ENCODE measurements at regions not wholly inside any gene's neighbourhood (a gene's known extent, or its start where the extent isn't known, plus 50 kb on each side); places are given as distances from the start of the nearest gene placed in this dataset.
"Not testable (repeated sequence)": the region's sequence is repeated elsewhere in the genome, so short reads cannot be mapped to it uniquely, and the experiment has no call there.

DNA sequence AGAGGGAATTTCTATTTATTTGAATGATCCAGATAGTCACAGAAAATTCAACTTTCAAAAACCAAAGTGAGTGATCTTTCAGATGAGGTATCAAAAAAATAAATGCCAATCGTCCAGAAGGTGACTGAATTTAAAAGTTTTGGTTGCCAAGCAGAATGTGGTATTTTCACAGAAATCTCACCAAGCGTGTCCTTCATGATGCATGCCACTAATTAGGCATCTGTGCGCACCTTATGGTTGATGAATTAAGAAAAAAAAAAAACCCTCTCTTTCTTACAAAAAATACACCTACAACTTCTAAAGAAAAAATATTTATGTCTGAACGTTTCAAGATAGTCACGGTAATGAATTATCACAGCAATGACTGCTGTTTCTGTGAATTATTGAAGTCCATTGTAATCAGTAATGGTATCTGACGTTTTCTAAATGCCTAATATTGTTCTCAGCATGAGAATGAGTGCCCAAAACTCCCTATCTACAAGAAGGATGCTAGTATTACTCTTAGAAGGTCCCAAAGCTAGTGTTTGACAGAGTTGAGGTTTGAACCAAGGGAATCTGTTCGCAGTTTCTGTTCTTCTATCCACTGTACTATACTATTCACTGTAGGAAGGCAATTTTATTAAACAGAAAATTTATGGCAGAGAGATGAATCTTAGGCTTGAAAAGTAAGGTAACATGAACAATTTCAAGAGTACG is 219.6 kb upstream of the NETO1 start:
- FAIRE-seq: no peak
- no peak for DNase-seq (ENCODE audit: low spot score in 2 of 2)

DNA sequence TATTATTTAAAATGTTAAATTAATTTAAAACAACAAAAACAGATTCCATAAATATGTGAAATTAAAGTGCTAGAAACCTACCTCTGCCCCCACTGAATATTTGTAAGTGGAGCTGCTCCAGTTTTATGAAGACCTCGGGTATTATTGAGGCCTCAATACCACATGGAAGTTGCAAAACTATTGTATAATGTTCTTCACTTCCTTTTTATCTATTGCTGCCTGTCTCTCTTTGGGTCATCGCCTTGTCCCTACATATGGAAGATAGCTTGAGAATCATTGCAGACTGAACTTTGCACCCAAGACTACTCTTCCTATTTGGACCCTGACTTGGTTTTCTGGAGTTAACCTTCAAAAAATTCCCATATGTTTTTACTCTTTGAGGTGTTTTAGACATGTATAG is 212.1 kb upstream of the NETO1 start:
- no peak for FAIRE-seq

DNA sequence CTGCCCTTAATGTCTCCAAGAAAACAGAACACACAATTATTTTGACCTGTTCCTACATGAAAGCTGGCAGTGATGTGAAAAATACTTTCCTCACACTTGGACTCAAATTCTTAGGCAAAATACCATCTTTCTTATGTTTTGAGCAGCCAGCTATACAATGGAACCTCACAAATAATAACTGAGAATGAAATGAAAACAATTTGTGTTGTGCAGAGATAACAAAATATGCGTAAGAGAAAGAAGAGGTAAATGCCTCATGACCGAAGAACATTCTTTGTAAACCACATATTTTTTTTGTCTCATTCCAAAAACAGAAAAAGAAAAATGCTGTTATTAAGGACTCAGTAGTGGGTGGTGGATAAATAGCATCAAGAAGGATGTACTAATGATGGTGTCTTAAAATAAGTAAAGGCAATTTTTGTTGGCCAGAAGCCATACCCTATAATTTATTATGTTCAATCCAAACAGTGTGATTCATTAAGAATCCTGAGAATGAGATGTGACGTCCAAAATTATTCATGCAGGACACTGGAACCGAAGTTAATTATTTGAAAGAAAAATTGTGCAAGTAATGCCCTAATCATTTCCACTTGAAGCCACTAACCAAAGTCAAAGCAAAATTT is 193.0 kb upstream of the NETO1 start:
- DNase-seq (ENCODE audit: low spot score in 2 of 2): no peak
- FAIRE-seq: no peak

More for the DNA sequence above, 212.1 kb upstream of the NETO1 start:
- DNase-seq (ENCODE audit: low spot score in 2 of 2): no peak

DNA sequence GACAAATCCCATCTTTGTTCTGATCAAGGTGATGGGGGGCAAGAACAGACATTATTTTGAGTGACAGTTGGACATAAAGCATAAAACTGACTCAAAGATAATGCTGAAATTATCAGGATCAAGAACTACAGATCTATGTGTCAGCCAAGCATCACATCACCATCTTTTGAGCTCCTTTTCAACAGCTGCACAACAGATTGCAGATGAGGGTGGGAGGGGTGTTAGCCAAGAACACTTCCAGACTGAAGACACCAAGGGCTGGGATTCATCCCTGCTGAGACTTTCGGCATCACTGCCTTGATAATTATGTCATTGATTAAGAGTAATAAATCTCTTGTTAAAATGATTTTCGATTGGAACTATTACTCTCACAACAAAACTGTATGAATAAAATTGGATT is 191.5 kb upstream of the NETO1 start:
- DNase-seq (ENCODE audit: low spot score in 2 of 2) (no peak), FAIRE-seq (no peak)

DNA sequence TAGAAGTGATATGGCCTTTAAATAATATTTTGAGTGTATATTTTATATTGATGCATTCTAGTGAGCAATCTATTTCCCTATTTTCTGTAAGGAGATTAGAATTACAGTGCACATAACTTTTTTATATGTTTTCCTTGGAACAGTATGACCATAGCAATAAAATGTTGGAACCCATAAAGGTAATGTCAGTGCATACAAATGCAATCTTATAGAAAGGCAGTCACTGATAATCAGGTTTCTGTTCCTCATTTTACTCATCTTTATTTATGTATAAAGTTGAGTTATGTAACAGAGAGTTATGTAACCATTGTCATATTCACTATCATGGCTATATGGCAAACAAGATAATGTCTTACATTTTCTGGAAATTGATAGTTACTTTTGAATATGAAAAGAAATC is 179.9 kb upstream of the NETO1 start:
- FAIRE-seq (no peak), DNase-seq (ENCODE audit: low spot score in 2 of 2) (no peak)

DNA sequence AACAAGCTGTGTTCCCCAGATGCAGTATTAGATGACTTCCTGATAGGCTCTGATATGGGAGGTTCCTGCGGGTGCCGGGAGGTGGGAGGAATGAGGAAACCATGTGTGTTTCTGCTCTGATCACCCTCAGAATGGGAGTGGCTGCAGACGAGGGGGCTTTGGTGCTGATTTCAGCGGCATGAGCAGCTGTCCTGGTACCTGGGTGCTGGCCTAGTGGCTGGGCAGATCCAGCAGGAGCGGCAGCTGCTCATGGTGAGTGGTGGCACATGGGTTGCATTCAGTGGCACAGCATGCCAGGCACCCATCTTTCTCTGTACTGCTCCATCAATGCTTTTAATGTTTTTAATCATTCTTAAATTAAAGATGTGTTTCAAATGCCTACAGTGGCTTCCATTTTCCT is 177.2 kb upstream of the NETO1 start:
- FAIRE-seq (no peak), DNase-seq (ENCODE audit: low spot score in 2 of 2) (no peak)

DNA sequence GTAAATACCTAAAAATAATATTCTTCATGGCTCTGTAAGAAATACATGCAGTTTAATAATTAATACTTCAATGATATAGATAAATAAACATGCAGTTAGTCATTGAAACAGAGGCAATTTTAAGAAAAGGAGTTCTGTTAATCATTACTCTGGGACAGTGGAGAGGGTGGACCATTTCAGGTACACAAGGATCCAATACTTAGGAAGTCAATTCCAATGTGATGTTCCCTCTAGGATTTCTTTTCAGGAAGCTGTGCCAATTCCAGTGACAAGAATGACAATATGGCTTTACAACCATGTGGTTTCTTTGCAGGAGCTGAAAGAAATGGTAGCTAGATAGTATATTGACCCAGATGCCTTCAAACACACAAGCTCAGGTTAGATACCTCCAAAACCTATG is 175.8 kb upstream of the NETO1 start:
- FAIRE-seq: no peak
- DNase-seq (ENCODE audit: low spot score in 2 of 2): no peak

DNA sequence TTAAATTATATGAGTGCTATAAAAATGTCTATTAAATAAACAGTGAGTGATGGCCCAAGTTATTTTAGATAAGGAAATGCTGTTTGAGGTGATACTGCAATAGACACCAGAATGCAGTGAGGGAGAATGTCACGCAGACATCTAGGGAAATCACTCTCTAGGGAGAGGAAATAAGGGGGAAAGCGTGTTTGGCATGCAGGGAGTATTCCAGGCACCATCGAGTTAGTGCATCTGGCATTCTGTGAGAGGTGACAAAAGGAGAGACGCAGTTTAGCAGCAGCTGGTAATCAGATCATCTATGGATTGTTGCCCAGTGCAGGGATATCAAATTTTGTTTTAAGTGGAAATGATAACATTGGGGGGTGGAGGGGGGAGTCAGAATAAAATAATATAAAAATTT is 175.4 kb upstream of the NETO1 start:
- no peak for DNase-seq (ENCODE audit: low spot score in 2 of 2)
- no peak for FAIRE-seq

DNA sequence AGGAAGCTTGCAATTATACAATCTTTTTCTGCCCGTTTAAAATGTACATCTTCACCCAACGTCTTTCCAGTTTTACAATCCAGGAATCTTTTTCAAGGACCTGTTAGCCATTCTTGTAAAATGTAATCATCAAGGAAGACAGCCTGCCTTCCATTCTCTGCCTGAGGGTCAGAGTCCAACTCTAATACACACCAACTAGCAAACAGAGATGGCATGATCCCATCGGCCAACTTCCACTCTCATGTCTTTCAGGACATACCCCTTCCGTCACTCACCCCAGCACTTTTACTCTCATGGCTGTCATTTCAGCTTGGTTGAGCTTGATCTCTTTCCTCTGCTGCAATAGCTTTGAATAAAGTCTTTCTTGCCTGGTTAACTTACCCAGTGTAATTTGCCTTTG is 172.5 kb upstream of the NETO1 start:
- FAIRE-seq: no peak
- no peak for DNase-seq (ENCODE audit: low spot score in 2 of 2)

DNA sequence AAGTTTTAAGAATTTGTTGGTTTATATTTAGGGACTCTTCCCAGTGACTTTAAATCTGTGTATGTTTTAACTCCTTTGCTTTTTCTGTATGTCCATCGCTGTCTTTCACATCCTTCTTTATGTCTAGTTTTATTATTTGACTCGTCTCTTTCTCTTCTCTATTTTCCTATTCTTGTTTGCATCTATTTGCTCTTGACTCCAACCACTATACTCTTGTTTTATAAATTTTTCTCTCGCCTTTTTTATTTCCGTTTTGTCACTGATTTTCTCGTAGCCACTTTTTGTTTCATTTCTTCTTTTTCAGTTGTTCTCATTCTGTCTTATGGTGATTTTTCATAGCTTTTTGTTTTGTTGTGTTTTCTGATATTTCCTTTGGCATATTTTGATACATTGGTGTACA is 170.5 kb upstream of the NETO1 start:
- peak; percentile 6 for FAIRE-seq
- no peak for DNase-seq (ENCODE audit: low spot score in 2 of 2)

DNA sequence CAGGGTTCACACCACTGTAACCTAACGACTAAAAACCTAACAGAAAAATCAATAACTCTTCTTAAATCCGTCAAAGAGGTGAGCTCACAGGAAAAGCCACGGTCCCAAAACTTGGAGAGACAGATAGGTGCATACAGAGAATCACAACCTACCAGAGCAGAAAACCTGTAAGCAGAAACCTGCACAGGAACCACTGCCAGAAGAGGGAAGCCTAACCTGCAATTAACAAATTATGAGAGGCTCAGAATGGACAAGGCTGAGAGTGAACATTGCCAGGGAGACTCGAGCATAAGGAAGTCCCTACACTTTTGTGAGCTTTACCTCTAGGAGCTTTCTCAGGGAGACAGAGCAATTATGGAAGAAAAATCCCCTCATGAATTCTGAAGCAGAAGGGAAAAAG is 156.2 kb upstream of the NETO1 start:
- no peak for FAIRE-seq
- no peak for DNase-seq (ENCODE audit: low spot score in 2 of 2)

DNA sequence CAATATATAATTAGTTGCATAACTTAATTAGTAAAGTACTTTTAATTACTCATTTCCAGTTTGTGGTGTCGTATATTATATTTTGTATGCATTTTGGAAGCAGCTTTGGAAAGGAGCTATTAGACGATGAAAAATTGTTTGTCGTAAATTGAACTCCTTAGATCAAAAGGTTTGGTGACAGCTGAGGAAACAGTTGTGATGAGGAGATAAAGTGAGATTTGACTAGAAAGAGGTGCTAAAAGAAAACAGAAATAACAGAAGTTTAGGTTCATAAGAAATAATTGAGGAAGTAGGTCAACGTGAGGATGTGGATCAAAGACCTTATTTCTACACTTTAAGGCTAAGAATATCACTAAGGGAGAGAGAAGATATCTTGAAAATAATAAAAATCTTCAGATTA is 141.9 kb upstream of the NETO1 start:
- FAIRE-seq (no peak), DNase-seq (ENCODE audit: low spot score in 2 of 2) (no peak)

DNA sequence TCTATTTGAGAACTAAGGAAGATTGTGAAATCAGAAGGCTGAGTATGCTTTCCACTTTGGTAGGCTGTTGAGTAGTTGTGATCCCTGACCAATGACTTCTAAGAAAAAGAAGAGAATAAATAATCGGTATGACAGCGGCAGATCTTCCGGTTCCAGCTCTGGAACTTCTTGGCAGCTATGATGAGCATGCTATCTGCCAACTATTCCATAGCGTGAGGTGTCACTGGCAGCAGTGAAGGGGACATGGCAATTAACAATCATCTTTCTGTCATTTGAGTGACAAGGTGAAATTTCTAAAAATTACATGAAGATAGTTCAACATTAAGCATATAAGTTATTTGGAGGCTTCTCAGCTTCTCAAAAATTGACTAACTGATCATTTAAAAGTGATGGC is 140.1 kb upstream of the NETO1 start:
- FAIRE-seq (no peak), DNase-seq (ENCODE audit: low spot score in 2 of 2) (no peak)

DNA sequence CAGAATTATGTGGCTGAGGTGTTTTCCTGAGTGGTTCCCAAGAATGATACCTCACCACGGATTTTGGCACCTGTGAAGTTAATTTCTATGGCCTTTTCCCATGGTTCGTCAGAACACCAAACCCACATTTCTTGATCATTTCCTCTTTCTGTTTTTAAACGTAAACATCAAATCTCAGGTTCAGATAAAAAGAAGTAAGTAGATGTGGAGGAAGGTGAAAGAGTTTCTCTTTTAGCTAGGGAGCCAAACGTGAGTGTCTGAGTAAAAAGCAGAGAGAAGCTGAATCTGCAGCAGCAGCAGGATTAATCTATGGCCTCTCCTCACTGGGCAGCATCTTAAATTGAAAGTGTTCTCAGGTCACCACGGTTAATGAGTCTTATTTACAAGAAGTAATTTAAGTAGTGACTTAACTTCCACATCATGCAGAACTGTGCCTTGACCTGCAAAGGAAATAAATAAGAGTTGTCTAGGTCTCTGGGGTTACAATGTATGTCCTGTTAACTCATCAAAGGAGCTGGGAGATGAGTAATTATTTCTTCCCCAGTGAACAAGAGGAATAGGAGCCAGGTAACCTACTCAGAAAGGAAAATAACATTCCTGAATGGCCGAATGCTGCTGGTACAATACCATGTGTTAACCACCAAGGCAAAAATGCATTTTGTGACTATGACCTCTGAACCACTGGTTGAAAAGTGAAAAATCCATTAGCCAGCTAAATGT is 139.6 kb upstream of the NETO1 start:
- DNase-seq (ENCODE audit: low spot score in 2 of 2) (no peak), FAIRE-seq (no peak)

DNA sequence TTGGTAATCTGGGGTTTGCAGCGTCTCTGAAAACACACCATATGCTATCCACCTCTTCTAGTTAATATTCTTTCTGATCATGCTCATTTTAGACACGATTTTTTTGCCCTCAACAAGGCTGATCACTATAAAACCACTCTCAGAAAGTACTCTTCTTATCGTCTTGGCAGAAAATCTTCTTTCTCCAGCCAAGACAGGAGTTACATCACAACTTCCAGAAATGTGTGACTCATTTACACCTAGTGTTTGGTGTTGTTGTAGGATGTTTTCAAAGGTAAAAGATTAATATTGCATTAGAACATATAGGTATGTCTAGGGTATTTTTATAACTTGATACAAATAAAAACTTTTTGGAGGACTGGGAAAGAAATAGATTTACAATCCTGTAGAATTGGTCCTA is 138.5 kb upstream of the NETO1 start:
- DNase-seq (ENCODE audit: low spot score in 2 of 2) (no peak), FAIRE-seq (no peak)

DNA sequence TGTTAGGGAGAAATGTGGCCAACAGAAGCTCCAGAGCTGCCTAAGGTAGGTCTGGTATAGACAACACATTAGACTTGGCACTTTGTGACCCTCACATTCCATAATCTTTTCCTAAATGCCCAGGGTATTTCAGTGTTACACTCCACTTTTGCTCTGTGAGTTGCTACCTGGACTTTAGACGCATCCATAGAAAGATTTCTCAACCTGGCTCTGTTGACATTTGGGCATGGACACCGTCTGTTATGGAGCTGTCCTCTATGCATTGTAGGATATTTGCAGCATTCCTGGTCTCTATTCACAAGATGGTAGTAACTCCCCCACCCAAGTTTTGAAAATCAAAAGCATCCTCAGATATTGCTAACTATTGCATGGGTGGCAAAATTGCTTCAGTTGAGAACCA is 136.5 kb upstream of the NETO1 start:
- DNase-seq (ENCODE audit: low spot score in 2 of 2) (no peak), FAIRE-seq (no peak)

DNA sequence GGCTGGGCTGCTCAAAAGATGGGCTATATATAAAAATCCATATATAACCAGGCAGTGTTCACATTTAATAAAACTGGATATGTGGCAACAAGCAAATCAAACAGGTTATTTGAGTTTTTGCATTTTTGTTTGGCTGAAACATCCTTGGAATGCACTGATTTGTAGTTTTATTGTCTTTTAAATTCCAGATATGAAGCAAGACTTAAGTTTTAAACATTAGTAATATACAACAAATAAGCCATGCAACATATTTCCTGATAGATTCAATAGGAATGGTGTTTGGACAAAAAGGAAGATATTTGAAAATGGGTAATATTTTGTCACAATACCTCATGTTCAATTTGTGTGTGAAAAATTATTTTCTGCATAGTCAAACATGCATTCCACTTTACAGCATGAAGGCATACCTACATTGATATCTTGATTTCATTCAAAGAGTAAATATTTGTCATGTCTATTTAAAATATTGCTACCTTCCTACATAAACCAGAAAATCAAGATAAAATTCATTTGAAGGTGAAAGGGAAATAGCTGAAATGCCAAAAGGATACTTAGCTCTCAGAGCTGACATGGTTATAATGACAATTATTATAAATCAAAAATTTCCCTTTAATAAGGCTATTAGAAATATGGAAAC is 132.3 kb upstream of the NETO1 start:
- DNase-seq (ENCODE audit: low spot score in 2 of 2) (no peak), FAIRE-seq (no peak)

DNA sequence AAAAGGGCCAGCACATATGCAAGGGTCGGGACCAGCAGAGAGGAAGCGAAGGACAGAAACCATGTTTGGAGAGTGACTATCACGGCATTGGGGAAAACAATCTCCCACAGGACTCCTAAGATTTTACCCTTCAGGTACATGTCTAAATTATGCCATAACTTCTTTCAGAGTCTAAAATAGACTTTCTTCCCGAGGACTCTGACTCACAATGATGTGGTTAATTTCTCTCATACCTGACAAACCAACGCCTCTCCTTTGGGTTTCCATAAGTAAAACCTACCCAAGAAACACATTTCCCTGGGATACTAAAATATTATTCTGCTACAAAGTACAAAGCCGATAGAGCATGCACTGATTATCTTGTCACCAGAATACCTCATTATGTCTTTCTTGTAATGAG is 127.8 kb upstream of the NETO1 start:
- no peak for DNase-seq (ENCODE audit: low spot score in 2 of 2)
- FAIRE-seq: no peak

DNA sequence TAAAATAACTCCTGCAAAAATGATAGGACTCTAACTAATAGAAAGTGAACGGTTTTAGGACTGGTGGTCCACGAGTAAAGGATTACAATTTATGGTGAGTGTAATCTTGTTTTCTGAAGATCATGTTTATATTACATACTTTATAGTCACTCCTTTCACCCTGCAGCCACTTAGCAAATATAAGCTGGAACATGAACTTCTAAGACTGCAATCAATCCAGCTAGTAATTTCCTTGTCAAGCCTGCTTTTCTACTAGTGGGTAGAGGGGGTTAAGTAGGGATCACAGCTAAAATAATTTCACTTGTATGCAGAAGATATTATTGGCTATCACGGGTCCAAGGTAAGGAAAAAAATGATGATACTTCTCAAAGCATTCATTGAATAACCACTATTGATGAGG is 125.5 kb upstream of the NETO1 start:
- DNase-seq (ENCODE audit: low spot score in 2 of 2): no peak
- no peak for FAIRE-seq

DNA sequence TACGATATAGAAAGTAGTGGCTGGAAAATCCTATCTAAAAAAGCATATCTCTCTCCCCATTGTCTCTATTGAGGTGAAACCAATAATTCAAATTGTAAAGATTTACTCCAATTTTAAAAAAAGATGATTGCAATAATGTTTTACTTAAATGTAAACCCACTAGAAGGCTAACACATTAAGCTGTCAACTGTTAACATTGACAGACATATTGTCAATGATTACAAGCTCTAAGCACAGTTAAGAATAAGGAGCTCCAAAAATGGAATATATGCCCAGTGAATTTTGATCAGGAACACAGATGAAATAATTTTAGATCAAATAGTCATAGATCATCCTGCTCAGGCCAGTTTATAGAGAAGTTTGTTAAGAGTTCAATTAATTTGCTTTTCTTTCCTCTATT is 123.6 kb upstream of the NETO1 start:
- FAIRE-seq: no peak
- DNase-seq (ENCODE audit: low spot score in 2 of 2): no peak

DNA sequence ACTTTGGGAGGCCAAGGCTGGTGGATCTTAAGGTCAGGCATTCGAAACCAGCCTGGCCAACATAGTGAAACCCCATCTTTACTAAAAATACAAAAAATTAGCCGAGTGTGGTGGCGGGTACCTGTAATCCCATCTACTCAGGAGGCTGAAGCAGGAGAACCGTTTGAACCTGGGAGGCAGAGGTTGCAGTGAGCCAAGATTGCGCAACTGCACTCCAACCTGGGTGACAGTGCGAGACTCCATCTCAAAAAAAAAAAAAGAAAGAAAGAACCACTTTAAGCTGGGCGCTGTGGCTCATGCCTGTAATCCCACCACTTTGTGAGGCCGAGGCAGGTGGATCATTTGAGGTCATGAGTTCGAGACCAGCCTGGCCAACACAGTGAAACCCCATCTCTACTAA is 119.8 kb upstream of the NETO1 start:
- not testable (repeated sequence) for DNase-seq (ENCODE audit: low spot score in 2 of 2); FAIRE-seq

DNA sequence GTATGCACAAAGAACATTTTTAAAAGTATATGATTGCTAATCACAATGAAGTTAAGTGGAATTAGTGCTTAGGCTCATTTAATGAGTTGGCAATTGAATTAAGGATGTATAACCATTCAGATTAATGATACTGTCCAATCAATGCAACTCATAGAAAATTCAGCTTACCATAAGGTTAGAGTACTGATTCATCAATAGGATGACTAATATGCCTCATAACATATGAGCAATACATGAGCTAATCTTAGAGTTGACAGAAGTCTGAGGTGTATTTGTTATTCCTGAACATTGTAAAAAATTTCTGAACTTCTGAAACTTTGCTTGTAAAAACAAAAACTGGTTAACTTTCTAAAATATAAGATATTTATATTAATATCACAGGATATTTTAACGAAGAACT is 118.3 kb upstream of the NETO1 start:
- DNase-seq (ENCODE audit: low spot score in 2 of 2): no peak
- peak; percentile 17 for FAIRE-seq
